ENCODE measurements at regions not wholly inside any gene's neighbourhood (a gene's known extent, or its start where the extent isn't known, plus 50 kb on each side); places are given as distances from the start of the nearest gene placed in this dataset.
"Not testable (repeated sequence)": the region's sequence is repeated elsewhere in the genome, so short reads cannot be mapped to it uniquely, and the experiment has no call there.

GRCh38 chr2:187994464-187995331 is 297.0 kb upstream of the GULP1 start:
- peak; percentile 21 for DNase-seq

DNA sequence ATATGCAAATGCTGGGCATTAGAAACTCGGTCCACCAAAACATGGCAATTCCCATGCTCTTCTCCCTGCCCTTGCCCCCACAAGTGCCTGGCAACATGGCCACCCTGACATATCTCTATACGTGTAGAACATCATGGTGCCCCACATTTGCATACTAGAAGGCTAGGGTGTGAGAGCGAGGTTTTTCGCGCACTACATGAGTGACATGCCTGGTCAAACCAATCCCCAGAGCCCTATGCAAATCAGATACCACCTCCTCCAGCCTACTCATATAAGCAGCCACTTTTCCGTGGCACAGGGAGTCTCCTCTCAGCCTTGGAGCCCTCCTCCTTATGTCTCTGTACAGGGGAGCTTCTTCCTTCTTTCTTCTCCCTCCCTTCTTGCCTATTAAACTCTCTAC is 296.1 kb upstream of the GULP1 start:
- no peak for DNase-seq

DNA sequence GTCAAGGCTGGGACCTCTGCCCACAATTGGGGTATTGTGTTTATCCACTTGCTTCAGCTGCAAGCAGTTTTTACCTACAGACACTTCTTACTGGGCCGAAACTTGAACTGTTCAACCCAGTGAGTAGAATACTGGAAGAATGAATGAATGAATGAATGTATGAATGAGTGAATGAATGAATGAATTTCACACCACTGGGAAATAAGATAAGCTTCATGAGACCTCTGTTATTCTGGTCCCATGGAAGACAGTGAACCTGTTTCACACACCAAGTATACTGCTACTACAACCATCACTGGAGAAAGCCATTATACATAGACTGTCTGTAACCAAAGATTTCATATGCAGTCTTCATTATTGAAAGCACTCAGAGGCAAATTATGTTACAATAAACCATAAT is 295.0 kb upstream of the GULP1 start:
- no peak for DNase-seq

GRCh38 chr2:188000189-188000588 is 291.5 kb upstream of the GULP1 start:
- DNase-seq: no peak

DNA sequence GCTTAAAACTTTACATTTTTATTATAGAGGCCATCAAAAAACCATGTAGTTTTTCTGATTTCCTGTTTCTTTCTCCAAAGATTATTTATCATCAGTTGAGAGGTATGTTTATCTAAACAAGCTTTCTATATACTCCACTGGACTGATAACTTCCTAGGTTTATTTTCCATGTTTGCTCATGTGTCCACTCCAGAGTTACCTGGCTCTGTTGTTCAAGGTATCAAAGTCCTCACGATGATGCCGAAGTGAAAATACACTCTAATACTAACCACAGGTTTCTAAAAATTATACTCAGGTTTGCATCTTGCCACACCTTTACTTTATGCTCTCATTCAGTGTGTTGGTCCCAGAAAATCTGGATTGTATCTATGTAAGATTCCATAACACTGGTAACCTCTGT is 287.9 kb upstream of the GULP1 start:
- no peak for DNase-seq

- DNase-seq: no peak
Measured at GRCh38 chr2:188013767-188014166, 277.9 kb upstream of the GULP1 start.

DNA sequence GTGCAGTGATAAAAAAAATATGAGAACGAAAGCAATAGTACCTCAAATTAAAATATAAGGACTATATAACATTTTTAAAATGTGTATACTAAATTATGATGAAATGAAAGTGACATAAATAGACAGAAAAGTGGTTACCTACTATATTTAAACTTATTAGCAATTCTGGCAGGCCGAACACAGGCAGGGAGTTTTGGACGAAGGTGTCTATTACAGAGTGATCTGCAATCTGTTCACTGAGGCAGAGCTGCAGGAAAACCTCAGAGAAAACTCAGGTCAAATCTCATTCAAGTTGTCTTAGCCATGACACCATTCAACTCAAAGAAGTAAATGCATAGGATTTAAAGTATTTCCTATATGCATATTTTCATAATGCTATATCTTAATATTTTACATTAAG is 274.8 kb upstream of the GULP1 start:
- DNase-seq: no peak

DNA sequence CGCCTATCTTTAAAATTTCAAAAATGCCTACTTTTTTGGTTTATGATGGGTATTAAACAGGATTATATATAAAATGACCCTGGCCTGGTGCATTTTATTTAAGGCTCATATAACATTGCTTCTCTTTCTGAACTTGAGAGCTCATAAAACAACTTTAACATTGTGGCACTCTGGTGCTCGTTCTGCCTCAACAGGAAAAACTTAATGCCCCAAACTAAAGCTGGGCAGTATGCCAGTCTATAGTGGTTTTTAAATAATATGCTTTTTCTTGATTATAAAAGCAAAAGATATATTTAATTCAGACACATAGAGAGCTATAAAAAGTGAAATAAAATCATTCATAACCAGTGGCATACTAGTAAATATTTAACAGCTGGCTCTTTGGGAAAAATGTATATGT is 269.3 kb upstream of the GULP1 start:
- no peak for DNase-seq

- no peak for DNase-seq
Measured at GRCh38 chr2:188023035-188023434, 268.6 kb upstream of the GULP1 start.

DNA sequence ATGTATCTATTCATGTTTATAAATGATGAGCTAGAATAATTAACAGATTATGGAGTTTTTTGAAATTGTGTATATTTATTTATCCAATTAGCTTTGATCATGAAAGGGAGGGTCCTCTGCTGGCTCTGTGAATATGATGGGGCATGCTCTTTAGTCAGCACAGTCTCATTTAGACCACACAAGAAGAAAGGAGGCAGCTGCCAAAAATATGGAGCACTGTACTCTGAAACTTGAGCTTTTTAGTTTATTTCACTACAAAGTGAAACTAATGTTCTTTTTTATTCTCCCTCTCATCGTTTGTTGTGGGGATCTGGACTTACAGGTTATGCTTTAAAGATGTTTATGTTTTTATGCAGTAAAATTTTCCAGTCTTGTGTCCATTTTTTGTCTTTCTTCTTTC is 266.9 kb upstream of the GULP1 start:
- DNase-seq: no peak

GRCh38 chr2:188028739-188029138 is 262.9 kb upstream of the GULP1 start:
- no peak for DNase-seq

DNA sequence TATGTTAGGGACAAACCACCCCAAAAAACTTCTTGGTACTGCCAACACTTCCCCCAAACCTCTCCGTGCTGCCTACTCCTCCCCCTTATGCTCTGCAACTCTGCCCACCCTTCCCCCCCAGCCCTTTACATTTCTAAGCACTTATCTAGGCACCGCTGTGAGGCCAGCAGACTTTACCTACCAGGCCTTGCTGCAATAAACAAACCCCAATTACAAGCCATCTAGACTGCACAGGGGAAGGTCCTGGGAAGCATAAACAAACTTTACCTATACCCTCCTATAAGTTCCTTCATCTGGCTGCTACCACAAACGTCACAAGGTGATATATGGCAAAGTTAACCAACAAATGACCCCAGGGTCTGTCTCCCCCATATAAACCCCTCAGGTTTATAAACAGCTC is 259.4 kb upstream of the GULP1 start:
- no peak for DNase-seq

GRCh38 chr2:188032786-188033185 is 258.9 kb upstream of the GULP1 start:
- no peak for DNase-seq

DNA sequence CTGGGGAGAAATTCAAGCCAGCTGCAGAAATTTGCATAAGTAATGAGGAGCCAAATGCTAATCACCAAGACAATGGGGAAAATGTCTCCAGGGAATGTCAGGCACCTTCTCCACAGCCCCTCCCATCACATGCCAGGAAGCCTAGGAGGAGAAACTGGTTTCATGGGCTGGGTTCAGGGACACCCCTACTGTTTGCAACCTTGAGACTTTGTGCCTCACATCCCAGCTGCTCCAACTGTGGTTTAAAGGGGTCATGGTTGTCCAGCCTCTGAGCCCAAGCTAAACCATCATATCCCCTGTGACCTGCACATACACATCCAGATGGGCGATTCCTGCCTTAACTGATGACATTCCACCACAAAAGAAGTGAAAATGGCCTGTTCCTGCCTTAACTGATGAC is 258.4 kb upstream of the GULP1 start:
- DNase-seq: not testable (repeated sequence)

DNA sequence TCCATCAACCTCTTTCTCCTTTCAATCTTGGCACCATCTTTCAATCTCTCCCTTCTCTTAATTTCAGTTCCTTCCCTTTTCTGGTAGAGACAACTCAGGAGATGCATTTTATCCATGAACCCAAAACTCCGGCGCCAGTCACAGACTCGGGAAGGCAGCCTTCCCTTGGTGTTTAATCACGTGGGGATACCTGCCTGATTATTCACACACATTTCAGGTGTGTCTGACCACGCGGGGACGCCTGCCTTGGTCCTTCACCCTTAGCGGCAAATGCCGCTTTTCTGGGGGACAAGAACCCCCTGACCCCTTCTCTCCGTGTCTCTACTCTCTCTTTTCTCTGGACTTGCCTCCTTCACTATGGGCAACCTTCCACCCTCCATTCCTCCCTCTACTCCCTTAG is 257.6 kb upstream of the GULP1 start:
- not testable (repeated sequence) for DNase-seq

DNA sequence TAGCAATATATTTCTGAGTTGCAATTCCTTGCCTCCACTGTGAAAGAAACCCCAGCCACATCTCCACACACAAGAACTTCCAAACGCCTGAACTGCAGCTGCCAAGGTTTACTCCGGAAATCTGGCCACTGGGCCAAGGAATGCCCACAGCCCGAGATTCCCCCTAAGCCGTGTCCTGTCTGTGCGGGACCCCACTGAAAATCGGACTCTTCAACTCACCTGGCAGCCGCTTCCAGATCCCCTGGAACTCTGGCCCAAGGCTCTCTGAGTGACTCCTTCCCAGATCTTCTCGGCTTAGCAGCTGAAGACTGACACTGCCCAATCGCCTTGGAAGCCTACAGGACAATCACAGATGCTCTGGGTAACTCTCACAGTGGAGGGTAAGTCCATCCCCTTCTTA is 256.3 kb upstream of the GULP1 start:
- not testable (repeated sequence) for DNase-seq

- not testable (repeated sequence) for DNase-seq
Measured at GRCh38 chr2:188036786-188037185, 254.9 kb upstream of the GULP1 start.

DNA sequence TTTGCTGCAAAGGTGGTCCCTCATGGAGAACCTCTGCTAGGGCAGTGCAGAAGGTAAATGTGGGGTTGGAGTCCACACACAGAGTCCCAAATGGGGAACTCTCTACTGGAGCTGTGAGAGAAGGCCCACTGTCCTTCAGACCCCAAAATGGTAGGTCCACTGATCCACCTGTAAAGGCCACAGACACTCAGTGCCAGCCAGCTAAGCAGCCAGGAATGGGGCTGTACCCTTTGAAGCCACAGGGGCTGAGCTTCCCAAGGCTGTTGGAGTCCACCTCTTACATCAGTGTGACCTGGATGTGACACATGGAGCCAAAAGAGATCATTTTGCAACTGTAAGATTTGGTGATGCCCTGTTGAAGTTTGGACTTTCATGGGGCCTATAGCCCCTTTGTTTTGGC is 252.4 kb upstream of the GULP1 start:
- DNase-seq: no peak

- peak; percentile 25 for DNase-seq
Measured at GRCh38 chr2:188042412-188042811, 249.3 kb upstream of the GULP1 start.

DNA sequence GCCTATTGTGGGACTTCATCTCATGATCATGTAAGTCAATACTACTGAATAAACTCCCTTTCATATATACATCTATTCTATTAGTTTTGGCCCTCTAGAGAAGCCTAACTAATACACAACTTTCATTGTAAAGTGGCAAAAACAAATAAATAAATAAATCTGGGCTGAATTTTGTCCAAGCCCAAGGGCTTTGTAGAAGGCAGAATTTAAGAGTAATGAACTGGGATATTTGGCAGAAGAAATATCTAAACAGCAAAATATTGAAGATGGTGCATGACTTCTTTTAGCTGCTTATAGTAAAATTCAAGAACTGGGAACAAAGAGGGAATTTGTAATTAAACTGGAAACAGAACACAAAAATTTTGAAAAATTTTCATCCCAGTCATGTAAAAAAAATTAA is 246.7 kb upstream of the GULP1 start:
- no peak for DNase-seq

DNA sequence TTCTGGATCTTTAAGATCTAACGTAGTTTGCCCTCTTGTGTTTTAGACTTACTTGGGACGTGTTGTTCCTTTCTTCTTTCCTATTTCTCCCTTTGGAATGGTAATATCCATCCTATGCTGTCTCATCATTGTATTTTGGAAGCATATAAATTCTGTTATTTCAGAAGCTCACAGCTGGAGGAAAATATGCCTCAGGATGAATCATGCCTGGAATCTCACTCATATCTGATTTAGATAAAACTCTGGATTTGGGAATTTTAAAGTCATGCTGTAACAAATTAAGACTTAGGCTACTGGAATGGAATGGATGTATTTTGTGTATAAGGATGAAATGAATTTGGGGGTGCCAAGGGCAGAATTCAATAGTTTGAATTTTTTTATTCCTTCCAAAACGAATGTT is 245.2 kb upstream of the GULP1 start:
- DNase-seq: peak; percentile 14

DNA sequence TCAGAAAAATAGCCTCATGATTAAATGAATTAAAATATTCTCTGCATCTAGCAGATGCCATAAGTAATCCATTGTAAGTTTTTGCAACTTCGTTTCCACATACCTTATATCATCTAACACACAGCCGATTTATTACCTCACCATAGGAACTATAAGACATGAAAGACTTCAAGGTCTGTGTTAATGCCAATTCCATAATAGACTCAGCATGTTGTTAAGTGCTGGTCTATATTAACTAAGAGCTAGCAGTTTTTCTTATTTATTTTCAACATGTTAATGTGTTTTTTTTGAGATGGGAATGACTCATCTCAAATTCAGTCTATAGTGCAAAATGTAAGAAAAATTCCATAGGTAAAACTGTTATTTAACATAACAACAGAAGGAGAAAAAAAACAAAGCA is 243.9 kb upstream of the GULP1 start:
- DNase-seq: no peak

GRCh38 chr2:188050726-188051125 is 240.9 kb upstream of the GULP1 start:
- no peak for DNase-seq

- DNase-seq: no peak
Measured at GRCh38 chr2:188051706-188052105, 240.0 kb upstream of the GULP1 start.
